IPS-NIHi11 (cell line): ENCODE measurements at regions not wholly inside any gene's neighbourhood (a gene's known extent, or its start where the extent isn't known, plus 50 kb on each side); places are given as distances from the start of the nearest gene placed in this dataset.

ENCODE experiments used
- DNase-seq: peaks from one replicate; pipeline ENCODE4 v3.0.0; 2012; ENCODE audit warnings: mixed read lengths, low spot score

DNA sequence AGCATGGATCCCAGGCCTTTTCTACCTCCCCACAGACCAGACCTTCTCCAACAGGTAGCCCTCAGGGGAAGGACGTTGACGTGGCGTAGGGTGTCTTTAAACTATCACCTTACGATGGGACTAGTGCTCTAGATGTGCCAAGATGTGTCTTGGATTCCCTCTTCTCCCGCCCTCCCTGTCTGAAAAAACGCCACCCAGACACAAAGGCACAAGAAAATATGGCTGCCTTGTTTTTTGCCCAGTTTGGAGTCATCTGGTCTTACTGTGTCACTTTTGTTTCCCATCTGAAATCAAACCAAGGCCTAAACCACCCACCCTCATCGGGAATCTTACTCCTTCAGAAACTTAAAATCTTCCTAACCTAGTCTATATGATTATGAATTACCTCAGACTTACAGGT lies 235.4 kb downstream of the OR13H1 start:
- DNase-seq = no peak

- DNase-seq = no peak
These were observed 235.9 kb downstream of the OR13H1 start for GRCh38 chrX:131779741-131780140.

DNA sequence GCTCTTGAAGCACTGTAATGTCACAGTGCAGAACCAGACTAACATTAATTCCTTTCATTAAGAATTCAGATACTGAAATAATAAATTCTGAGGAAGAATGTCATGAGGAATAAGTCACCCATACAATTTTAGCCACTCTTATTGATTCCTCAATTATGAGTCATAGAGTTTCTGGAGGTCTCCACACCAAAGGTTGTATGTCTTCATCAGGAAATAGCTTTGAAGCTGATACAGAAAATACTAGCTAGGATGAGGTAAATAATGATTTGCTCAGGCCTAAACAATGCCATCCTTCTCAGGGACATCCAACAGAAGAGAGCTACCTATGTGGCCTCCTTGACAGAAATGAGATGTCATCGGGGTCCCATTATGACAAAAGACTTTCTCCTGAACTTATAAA lies 238.8 kb downstream of the OR13H1 start:
- no peak for DNase-seq

- DNase-seq = peak; percentile 8
These were observed 239.4 kb upstream of the STK26 start for GRCh38 chrX:131783555-131784308.

DNA sequence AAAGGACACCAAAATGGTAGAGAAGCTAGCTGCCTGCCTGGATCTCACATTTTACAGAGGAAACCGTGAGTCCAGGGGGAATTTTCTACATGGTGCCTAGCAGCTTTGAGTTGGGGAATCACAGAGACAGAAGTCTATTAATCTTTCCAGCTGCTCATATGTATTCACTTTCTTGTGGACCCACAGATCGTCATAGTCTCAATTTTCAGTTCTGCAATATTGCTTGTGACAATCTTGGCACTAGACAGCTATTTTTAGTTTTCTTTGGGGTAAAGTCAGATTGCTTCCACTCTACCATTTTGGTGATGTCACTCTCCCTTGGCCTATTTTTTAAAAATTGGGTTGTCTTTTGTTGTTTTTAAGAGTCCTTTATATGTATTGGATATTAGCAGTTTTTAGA lies 233.4 kb upstream of the STK26 start:
- no peak for DNase-seq

DNA sequence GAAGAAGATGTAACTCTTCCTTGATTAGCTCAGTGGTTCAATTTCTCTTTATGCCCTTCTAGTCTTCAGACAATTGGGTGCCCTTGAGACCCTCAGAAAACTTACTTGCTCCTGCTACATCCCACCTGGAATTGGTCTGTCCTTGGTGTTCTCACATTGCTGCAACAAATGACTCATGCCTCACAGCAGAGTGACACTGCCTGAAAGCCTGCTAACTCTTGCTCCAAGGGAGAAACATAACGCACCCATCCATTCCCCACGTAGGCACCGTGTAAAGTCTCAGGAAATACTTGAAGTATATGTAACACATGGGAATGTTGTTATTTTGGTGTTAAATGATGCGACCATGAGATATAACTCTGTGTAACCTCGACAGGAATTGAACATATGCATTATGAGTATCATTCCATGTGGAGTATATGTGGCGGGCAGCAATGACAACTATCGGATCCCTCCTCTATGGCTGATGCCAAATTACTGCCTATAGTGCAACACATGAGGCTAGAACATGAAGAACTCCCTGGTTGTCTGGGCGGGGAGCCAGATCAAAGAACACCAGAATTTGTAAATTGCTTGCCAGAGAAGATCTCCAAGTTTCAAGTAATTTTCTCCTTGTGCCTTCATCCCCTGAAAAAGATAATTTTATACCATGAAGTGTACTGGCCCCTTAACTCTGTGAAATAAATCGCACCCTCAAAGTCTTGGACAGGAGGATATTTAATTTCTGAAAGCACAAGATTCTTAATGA lies 231.3 kb upstream of the STK26 start:
- DNase-seq = no peak

DNA sequence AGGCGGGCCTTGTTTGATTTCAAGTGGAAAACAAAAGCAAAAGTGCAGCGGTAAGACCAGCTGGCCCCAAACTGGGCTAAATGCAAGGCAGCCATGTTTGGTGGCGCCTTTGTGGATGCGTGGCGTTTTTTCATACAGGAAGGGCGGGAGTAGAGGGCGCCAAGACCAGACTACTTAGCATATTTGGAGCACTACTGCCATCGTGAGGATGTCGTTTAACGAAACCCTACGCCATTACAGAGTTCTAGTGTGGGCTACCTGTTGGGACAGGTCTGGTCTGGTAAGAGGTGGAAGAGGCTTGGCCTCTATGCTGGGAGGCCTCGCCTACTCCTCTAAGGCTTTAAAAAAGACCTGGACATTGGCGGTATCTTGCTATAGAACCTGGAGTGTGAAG lies 230.7 kb upstream of the STK26 start:
- peak; percentile 8 for DNase-seq

- DNase-seq = peak; percentile 9
These were observed 230.2 kb upstream of the STK26 start for GRCh38 chrX:131792789-131793462.

- DNase-seq = no peak
These were observed 227.5 kb upstream of the STK26 start for GRCh38 chrX:131795442-131796229.

DNA sequence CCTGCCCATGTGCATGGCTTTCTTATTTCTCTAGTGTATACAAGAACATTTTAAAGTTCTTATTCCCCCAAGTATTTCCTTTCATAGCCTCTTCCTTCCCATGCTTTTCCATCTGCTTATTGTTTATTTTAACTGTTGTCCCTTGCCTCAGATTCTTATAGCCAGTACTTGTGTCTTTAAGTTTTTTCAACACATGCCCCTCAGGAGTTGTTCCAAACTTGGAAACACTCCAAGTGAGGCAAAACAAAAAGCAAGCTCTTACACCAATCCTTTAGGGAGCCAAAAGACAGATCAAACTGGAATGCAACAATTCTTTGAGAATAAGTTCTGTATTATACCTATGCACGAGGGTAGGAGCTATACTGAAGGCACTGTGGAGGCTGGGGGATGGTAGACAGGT lies 222.0 kb upstream of the STK26 start:
- DNase-seq = no peak

GRCh38 chrX:131801911-131802310 lies 221.2 kb upstream of the STK26 start:
- no peak for DNase-seq

DNA sequence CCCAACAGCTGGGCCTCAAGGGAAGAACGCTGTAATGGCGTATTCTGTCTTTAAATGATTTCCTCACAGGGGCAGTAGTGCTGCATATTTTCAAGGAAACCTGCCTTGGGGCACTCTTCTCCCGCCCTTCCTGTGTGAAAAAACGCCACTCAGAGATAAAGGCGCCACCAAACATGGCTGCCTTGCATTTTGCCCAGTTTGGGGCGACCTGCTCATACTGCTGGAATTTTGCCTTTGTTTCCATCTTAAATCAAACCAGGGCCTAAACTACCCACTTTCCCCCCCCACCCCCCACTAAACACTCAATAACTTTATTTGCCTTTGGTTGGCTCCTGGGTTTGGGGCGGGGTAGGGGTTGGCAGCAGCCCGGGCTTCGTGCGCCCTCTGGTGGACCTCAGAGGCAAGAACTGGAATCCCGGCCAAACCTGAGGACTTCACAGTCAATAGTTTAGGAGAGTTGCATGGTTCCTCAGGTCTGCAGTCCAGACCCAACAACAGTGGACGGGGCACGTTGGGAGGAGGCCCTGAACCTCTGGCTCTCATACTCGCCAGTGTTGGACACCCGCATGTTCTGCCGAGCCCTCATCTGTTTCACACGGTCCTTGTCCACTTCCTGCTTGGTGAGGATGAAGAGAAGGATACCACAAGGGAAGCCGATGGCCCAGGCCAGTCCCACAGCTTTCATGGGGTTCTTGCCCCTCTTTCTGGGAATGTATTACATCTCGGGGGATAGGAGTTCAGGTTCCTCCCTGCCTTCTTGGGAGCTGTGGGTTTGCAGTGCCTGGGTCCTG lies 220.1 kb upstream of the STK26 start:
- DNase-seq = peak; percentile 46

DNA sequence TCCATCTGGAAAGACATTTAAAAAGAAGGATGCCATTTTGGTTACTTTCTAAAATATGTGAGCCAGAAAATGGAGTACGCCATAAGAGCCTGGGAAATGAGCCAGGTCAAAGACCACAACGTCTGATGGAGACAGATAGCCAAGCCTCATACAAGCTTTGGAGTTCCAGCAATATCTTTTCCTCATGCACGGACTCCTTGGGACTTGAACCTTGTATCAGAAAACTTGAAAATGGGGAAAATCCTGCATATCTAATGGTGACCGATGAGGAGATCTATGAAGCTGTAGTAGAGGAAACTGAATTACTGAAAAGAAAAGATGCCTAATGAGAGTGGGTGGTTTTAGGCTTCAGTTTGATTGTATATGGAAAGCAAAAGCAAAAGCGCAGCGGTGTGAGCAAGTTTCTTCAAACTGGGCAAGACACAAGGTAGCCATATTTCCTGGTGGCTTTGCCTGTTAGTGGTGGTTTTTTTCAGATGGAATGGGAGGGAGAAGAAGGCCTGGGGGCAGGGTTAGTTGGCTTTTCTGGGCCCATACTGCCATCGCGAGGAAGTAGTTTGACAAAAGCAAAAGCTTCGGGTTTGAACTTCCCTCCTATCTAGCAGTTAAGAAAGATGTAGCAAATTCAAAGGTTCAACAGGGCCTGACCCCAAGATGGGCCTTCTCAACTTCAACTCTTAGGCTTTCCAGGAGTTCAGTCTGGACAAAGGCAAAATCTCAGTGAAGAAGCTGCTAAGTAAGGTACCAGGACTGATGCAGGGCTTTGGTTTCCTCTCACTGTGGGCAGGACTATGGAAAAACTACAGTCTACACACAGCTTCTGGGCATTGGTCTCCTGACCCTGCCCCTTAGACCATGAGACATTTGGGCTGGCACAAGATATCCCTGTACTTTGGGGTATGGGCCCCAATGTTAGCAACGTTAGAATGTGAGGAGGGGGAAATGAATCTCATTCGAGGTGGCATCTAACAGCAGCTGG lies 210.0 kb upstream of the STK26 start:
- DNase-seq = no peak

- DNase-seq = no peak
These were observed 206.5 kb upstream of the STK26 start for GRCh38 chrX:131816551-131817136.

DNA sequence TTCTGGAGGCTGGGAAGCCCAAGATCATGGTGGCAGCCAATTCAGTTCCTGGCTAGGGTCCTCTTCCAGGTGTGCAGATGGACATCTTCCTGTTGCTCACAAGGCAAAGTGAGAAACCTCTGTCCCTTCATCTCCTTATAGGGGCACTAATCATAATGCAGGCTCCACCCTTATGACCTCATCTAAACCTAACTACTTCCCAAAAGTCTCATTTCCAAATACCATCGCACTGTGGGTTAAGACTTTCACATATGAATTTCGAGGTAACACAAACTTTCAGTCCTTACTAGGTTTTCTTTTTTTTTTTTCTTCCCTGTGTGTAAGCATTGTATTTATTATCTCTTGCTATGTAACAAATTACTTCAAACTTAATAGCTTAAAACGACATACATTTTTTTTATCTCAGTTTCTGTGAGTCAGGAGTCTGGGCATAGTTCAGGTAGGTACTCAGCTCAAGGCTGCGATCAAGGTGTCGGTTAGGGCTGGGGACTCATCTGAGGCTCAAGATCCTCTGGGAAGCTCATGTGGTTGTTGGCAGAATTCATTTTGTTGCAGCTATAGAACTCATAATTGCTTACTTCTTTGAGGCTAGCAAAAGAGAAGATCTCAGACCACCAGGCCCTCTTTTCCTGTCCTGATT lies 204.7 kb upstream of the STK26 start:
- no peak for DNase-seq

GRCh38 chrX:131821945-131822622 lies 201.0 kb upstream of the STK26 start:
- DNase-seq = no peak

- DNase-seq = no peak
These were observed 196.5 kb upstream of the STK26 start for GRCh38 chrX:131826572-131826971.

GRCh38 chrX:131827935-131828334 lies 195.2 kb upstream of the STK26 start:
- DNase-seq = peak; percentile 29

DNA sequence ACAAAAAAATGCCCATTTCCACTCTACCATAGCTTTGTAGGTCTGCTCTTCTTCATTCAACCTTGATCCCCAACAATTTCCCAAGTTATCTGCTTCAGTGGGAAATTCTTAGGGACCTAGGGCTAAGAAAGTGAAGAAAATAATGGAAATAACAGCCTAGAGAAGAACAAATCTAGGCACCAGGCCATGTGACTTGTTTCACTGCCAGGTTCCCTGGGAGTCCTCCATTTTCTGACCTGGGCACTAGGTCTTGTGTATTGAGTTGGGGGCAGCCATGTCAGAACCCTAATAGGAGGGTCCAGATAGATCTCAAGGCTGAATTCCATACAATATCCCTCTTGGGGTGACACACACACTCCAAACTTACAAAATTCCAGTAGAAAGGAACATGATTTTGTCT lies 194.6 kb upstream of the STK26 start:
- DNase-seq = no peak
